Esophagus squamous epithelium (tissue), 5 donors: ENCODE measurements at regions not wholly inside any gene's neighbourhood (a gene's known extent, or its start where the extent isn't known, plus 50 kb on each side); places are given as distances from the start of the nearest gene placed in this dataset.

Experiments used
- DNase-seq: peaks from one replicate; lab custom pipeline; 2025; lab: John Stamatoyannopoulos, UW
- H3K27ac ChIP-seq, 4 donors: fragments of 200-600 bp; sonication (generic); one replicate each; pipeline ENCODE4 v1.5.1; 2016 to 2019; ENCODE audit warnings: mild to moderate bottlenecking in 1 of 4
- H3K27me3 ChIP-seq, 4 donors: fragments of 200-600 bp; sonication (generic); 1 replicate in 3 of 4; 2 replicates in 1 of 4; pipeline versions ENCODE4 v1.5.1 to v1.6.0; 2017 to 2021; ENCODE audit warnings: antibody characterized with exemption in 1 of 4
- H3K36me3 ChIP-seq, 3 donors: fragments of 200-600 bp; sonication (generic); one replicate each; pipeline ENCODE4 v1.5.1; 2016 to 2019
- H3K4me1 ChIP-seq, 3 donors: fragments of 200-600 bp; sonication (generic); one replicate each; pipeline ENCODE4 v1.5.1; 2017 to 2019
- H3K4me3 ChIP-seq, 4 donors: fragments of 200-600 bp; sonication (generic); 1 replicate in 3 of 4; 2 replicates in 1 of 4; pipeline ENCODE4 v1.5.1; 2016 to 2019; ENCODE audit warnings: mild to moderate bottlenecking in 2 of 4, moderate library complexity in 1 of 4
- H3K9me3 ChIP-seq, 3 donors: fragments of 200-600 bp; sonication (generic); one replicate each; pipeline ENCODE4 v1.5.1; 2016 to 2019
- CTCF ChIP-seq, 6 experiments: fragments of 450-650 bp in 4 of 6; fragments of 200-600 bp in 2 of 6; sonication (generic) in 2 of 6; IDR thresholded peaks; one replicate each; pipeline ENCODE4 v1.5.1; 2016 to 2019; ENCODE audit warnings: antibody characterized with exemption in 6 of 6, mild to moderate bottlenecking in 4 of 6, moderate library complexity in 4 of 6
- POLR2A ChIP-seq, 4 donors: fragments of 450-650 bp; IDR thresholded peaks; one replicate each; pipeline ENCODE4 v1.6.1; 2017; ENCODE audit warnings: antibody characterized with exemption in 4 of 4, mild to moderate bottlenecking in 4 of 4, moderate library complexity in 3 of 4
- WGBS, 2 donors: methylation state at CpG; one replicate each; pipeline ENCODE4 v1.1.5; 2018; 5-methylcytosine and 5-hydroxymethylcytosine counted together
- intact Hi-C: fragments of 100-400 bp; cut with DNase I; formaldehyde crosslinking; loops from one replicate; pipeline ENCODE4 v1.15.0; 2022
- donor health status: DM: yes; HTN: yes; CAD: no.

GRCh38 chr5:148880197-148880596 is 53.8 kb downstream of the ADRB2 start:
- no peaks in the 10 kb centered on the region for H3K36me3 ChIP-seq
- H3K4me3 ChIP-seq = no peak overlapping the region
- intact Hi-C loops = no loop called here
- 35 to 48% methylated on average over 1 of the region's 1 CpG for WGBS, 2 donors
- H3K9me3 ChIP-seq = no peaks in the 10 kb centered on the region
- no peaks in the 10 kb centered on the region for H3K4me1 ChIP-seq
- H3K27ac ChIP-seq = no peak overlapping the region
- H3K27me3 ChIP-seq = no peaks in the 10 kb centered on the region
- no peak for DNase-seq
- TF ChIP-seq CTCF (IDR thresholded peaks at IDR 0.05) = no peak
- TF ChIP-seq POLR2A (IDR thresholded peaks at IDR 0.05) = no peak

GRCh38 chr5:148880696-148881095 is 54.3 kb downstream of the ADRB2 start:
- WGBS, 2 donors = 86% methylated on average over 2 of the region's 2 CpGs
- intact Hi-C loops = no loop called here
- H3K9me3 ChIP-seq = no peaks in the 10 kb centered on the region

GRCh38 chr5:148882332-148882731 is 55.9 kb downstream of the ADRB2 start:
- Histone ChIP-seq H3K36me3 (no peaks in the 10 kb centered on the region), H3K4me3 (no peak overlapping the region), H3K27me3 (no peaks in the 10 kb centered on the region), H3K4me1 (no peaks in the 10 kb centered on the region), H3K9me3 (no peaks in the 10 kb centered on the region), H3K27ac (no peak overlapping the region)
- intact Hi-C loops = no loop called here
- no peak for DNase-seq
- TF ChIP-seq POLR2A (IDR thresholded peaks at IDR 0.05) (no peak), CTCF (IDR thresholded peaks at IDR 0.05) (no peak)
- 13 to 76% methylated on average over 1 to 2 of the region's 2 CpGs for WGBS, 2 donors

More at GRCh38 chr5:148880696-148881095, 54.3 kb downstream of the ADRB2 start:
- no peaks in the 10 kb centered on the region for H3K36me3 ChIP-seq
- H3K27ac ChIP-seq = no peak overlapping the region
- no peaks in the 10 kb centered on the region for H3K27me3 ChIP-seq
- no peak for DNase-seq
- H3K4me1 ChIP-seq = no peaks in the 10 kb centered on the region
- no peak overlapping the region for H3K4me3 ChIP-seq
- TF ChIP-seq POLR2A (IDR thresholded peaks at IDR 0.05) (no peak), CTCF (IDR thresholded peaks at IDR 0.05) (no peak)

- intact Hi-C loops = no loop called here
- 80 to 82% methylated on average over 3 of the region's 3 CpGs for WGBS, 2 donors
Observed at GRCh38 chr5:148884339-148885020, 58.1 kb downstream of the ADRB2 start.

More at GRCh38 chr5:148884339-148885020, 58.1 kb downstream of the ADRB2 start:
- no peaks in the 10 kb centered on the region for H3K27me3 ChIP-seq
- H3K4me3 ChIP-seq = no peak overlapping the region
- no peaks in the 10 kb centered on the region for H3K4me1 ChIP-seq
- H3K27ac ChIP-seq = no peak overlapping the region
- no peak for DNase-seq
- H3K36me3 ChIP-seq = no peaks in the 10 kb centered on the region
- TF ChIP-seq CTCF (IDR thresholded peaks at IDR 0.05) (no peak), POLR2A (IDR thresholded peaks at IDR 0.05) (no peak)
- no peaks in the 10 kb centered on the region for H3K9me3 ChIP-seq
